GM08714 (cell line): ENCODE measurements at regions not wholly inside any gene's neighbourhood (a gene's known extent, or its start where the extent isn't known, plus 50 kb on each side); places are given as distances from the start of the nearest gene placed in this dataset.
"Not testable (repeated sequence)": the region's sequence is repeated elsewhere in the genome, so short reads cannot be mapped to it uniquely, and the experiment has no call there.

Experiments used
- H3K4me3 ChIP-seq: fragments of 200-500 bp; sonication (Bioruptor generic); 2 replicates; pipeline ENCODE4 v1.5.1; 2014; ENCODE audit warnings: mild to moderate bottlenecking, low read length, inconsistent platforms
- ZNF274 ChIP-seq: IDR thresholded peaks from 2 replicates; pipeline ENCODE4 v1.6.1; 2012; ENCODE audit warnings: mild to moderate bottlenecking, low read depth, low read length

DNA sequence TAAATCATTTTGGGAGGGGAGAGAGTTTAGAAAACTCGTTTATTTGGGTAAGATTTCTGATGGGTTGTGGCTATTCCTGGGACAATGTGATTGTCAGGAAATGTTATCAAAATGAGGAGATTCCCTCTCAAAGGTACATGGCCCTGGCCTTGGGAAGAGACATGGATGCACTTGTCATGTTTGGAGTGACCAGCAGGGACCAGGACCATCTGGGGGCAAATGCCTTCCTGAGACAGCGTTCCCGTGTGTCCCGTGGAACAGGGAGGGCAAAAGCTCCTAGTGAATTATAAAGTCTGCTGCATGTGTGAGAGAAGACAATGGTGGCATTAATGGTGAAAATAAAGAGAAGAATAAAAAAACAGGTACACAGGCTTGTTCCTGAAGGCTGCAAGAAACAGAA lies 317.3 kb downstream of the ZNF536 start:
- no peak for TF ChIP-seq ZNF274
- no peak overlapping the region for H3K4me3 ChIP-seq

GRCh38 chr19:30688696-30689095 lies 316.5 kb downstream of the ZNF536 start:
- TF ChIP-seq ZNF274 = no peak
- H3K4me3 ChIP-seq = no peak overlapping the region

DNA sequence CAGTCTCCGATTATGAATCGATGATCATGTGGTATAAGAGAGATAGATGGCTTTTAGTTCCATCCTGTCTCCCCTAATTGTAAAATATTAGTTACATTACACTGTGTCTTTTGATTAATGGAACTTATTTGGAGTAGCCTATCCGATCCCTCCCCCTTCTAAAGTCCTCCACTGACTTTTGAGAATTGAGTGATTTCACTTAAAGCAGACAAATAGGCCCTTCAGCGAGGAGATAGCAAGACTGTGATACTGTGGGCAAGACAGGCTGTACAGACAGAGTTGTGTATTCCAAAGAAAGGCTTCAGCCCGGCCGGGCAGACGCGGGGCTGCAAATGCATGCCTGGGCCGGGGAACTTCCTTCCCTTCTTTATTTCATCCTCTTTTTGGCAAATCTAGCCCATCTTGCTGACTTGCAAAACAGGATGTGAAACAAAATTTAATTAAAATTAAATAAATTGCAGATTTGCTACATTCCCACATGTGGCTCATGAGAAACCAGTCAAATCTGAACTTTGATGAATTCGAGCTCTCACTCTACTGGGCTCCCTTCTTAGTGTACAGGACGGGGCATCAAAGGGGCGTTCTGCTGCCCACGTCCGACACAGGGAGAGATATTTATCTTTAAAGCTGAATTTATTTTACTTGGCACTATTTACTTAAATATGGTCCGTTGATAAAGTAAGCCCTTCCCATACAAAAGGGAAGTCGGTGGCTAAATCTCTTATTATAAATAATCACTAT lies 314.8 kb downstream of the ZNF536 start:
- H3K4me3 ChIP-seq = no peak overlapping the region

DNA sequence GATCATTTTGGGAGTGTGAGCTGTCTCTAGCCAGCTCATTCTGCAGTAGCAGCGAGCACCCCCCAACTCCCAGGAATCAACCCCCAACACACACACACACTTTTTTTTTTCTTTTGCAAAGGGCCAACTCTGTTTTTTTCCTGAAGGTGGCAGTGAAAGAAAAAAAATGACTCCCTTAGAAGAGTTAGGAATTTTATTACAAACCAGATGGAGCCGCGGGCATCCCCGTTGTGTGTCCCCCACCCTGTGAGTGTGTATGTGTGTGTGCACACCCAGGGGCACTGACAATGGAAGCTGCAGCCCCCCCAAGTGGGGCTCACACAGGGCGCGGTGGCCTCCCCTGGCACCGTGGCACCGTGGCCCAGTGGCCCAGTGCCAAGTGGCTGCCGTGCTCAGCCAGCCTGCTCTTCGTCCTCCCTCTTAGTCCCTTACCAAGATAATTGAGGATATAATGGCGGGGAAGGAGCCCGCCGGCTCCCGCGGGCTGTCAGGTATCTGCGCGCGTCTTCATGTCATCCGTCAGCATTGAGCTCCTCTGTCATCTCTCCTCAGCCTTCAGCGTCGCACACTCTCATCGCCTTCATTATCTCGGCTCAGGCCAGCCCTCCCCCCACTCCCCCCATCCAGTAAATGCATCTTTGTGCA lies 314.1 kb downstream of the ZNF536 start:
- no peak for TF ChIP-seq ZNF274
- no peak overlapping the region for H3K4me3 ChIP-seq

More for the DNA sequence above, 314.8 kb downstream of the ZNF536 start:
- no peak for TF ChIP-seq ZNF274

- H3K4me3 ChIP-seq = no peak overlapping the region
- no peak for TF ChIP-seq ZNF274
Measured at GRCh38 chr19:30685426-30686000, 313.3 kb downstream of the ZNF536 start.

DNA sequence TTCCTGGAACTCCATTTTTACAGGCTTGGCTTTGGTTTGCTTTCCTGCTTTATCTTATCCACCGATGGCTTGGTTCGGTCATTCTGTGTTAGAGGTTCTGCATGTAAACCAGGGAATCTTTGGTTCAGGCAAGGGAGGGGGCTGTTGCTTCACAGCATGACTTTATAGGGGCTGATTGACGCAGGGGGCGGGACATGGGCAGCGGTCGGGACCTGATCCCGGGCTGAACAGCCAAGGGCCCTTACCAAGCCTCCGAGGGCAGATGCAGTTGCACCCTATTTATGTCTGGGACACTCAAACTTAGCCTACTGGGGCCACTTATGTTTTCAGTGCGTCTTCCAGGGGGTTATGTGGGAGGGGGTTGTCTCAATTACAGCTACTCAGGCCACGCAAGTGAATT lies 312.4 kb downstream of the ZNF536 start:
- H3K4me3 ChIP-seq = no peak overlapping the region
- no peak for TF ChIP-seq ZNF274

GRCh38 chr19:30682999-30683536 lies 310.9 kb downstream of the ZNF536 start:
- H3K4me3 ChIP-seq = no peak overlapping the region
- no peak for TF ChIP-seq ZNF274

DNA sequence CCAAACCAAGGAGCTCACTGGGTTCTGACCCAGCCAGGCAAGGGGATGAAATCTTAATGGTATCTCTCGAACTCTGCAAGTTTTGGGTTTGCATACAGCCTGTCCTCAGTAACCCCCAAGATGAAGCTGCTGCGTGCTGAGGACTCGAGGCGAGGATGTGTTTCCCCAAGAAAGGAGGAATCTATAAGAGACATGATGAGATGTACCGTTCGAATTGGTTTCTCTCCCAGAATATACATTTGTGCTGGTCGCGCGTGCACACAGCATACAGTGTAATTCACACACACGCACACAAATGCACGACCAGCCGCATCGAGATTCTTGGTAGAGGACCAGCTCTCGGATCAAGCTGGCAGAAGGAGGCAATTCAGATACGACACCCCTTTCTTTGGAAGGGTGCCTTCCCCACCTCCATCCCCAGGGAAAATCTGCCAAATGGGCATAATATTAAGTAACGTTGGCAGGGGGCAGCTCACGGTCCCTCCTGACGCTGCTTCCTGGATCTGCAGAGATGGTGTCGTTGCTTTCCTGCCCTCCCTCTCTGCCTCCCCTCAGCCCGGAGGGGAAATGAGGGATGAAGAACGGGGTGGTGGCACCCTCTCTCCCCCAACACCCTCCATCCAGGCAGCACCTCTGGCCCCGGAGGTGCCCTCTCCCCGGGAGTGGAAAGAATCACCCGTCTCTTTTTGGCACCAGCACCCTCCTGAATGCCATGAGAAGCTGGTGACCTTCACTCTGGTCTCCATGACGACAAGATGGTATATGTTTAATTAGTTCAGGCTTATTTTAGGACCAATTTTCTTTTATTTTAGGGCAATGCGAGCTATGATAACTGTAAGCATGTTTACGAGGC lies 310.2 kb downstream of the ZNF536 start:
- TF ChIP-seq ZNF274 = no peak
- H3K4me3 ChIP-seq = no peak overlapping the region

GRCh38 chr19:30681162-30682100 lies 309.2 kb downstream of the ZNF536 start:
- no peak overlapping the region for H3K4me3 ChIP-seq
- no peak for TF ChIP-seq ZNF274

DNA sequence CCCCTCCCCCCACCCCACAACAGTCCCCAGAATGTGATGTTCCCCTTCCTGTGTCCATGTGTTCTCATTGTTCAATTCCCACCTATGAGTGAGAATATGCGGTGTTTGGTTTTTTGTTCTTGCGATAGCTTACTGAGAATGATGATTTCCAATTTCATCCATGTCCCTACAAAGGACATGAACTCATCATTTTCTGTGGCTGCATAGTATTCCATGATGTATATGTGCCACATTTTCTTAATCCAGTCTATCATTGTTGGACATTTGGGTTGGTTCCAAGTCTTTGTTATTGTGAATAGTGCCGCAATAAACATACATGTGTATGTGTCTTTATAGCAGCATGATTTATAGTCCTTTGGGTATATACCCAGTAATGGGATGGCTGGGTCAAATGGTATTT lies 308.2 kb downstream of the ZNF536 start:
- H3K4me3 ChIP-seq = not testable (repeated sequence)

GRCh38 chr19:30679789-30680188 lies 307.6 kb downstream of the ZNF536 start:
- no peak overlapping the region for H3K4me3 ChIP-seq
- TF ChIP-seq ZNF274 = no peak

DNA sequence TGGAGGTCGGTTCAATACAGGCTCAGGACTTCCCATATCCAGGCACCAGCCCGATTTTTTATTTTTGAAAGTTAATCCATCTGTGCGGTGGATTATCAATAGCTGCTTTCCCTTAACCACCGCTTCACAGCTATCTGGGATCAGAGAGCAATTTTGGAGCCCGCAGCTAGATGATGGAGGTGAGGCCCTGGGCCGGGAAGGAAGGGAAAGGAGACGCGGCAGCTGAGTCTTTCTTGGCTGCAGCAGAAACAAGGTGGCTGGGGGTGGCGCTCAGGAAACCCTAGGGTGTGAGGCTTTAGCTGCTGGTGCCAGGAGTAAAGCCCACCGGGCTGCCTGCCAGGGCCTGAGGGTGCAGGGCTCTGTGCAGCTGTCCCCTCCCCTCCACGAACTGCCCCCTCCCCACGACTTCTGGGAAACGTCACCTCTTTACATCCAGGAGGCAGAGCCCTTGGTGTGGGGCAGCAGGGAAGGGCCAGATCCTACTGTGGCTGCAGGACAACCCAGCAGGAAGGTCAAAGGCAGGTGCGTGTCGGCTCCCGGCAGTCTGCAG lies 307.0 kb downstream of the ZNF536 start:
- H3K4me3 ChIP-seq = no peak overlapping the region
- TF ChIP-seq ZNF274 = no peak

DNA sequence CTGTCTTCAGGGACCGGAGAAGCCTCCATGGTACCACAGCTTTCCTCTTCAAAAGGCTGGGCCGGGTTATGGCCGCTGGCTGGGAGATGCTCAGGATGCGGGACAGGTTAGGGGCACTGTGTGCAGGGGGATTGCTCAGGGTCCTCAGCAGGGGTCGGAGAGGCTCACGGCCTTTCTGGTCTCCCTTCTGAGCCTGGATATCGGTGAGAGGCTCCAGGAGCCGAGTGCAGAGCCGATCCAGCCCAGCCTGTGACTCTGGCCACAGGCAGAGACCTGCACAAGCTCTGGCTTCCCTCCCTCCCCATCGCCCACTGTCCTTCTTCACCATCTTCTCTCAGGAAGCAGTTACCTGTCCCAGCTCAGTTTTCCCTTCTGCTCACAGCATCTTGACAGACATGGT lies 306.0 kb downstream of the ZNF536 start:
- TF ChIP-seq ZNF274 = no peak
- no peak overlapping the region for H3K4me3 ChIP-seq
